ENCODE measurements at regions not wholly inside any gene's neighbourhood (a gene's known extent, or its start where the extent isn't known, plus 50 kb on each side); places are given as distances from the start of the nearest gene placed in this dataset.
"Not testable (repeated sequence)": the region's sequence is repeated elsewhere in the genome, so short reads cannot be mapped to it uniquely, and the experiment has no call there.

- DNase-seq (ENCODE audit: low read depth) = not testable (repeated sequence)
Measured at GRCh38 chr2:87263868-87264518, 242.3 kb upstream of the PLGLB1 start.

- DNase-seq (ENCODE audit: low read depth) = not testable (repeated sequence)
Measured at GRCh38 chr2:87275192-87275591, 253.5 kb upstream of the PLGLB1 start.

- DNase-seq (ENCODE audit: low read depth) = not testable (repeated sequence)
Measured at GRCh38 chr2:87275974-87276629, 254.5 kb upstream of the PLGLB1 start.

- DNase-seq (ENCODE audit: low read depth) = not testable (repeated sequence)
Measured at GRCh38 chr2:87276673-87277072, 255.0 kb upstream of the PLGLB1 start.

GRCh38 chr2:87277734-87278133, 256.1 kb upstream of the PLGLB1 start:
- DNase-seq (ENCODE audit: low read depth) = not testable (repeated sequence)

GRCh38 chr2:87280596-87281355, 259.1 kb upstream of the PLGLB1 start:
- DNase-seq (ENCODE audit: low read depth) = not testable (repeated sequence)

GRCh38 chr2:87283735-87284470, 262.3 kb upstream of the PLGLB1 start:
- DNase-seq (ENCODE audit: low read depth) = not testable (repeated sequence)

- not testable (repeated sequence) for DNase-seq (ENCODE audit: low read depth)
Measured at GRCh38 chr2:87284471-87284772, 262.8 kb upstream of the PLGLB1 start.

GRCh38 chr2:87285139-87285538, 263.5 kb upstream of the PLGLB1 start:
- not testable (repeated sequence) for DNase-seq (ENCODE audit: low read depth)

- not testable (repeated sequence) for DNase-seq (ENCODE audit: low read depth)
Measured at GRCh38 chr2:87290566-87291307, 269.1 kb upstream of the PLGLB1 start.

- DNase-seq (ENCODE audit: low read depth) = not testable (repeated sequence)
Measured at GRCh38 chr2:87291400-87292200, 270.0 kb upstream of the PLGLB1 start.

- DNase-seq (ENCODE audit: low read depth) = not testable (repeated sequence)
Measured at GRCh38 chr2:87293931-87294594, 272.4 kb upstream of the PLGLB1 start.

- DNase-seq (ENCODE audit: low read depth) = not testable (repeated sequence)
Measured at GRCh38 chr2:87295135-87295534, 273.5 kb upstream of the PLGLB1 start.

GRCh38 chr2:87301349-87301748, 279.7 kb upstream of the PLGLB1 start:
- not testable (repeated sequence) for DNase-seq (ENCODE audit: low read depth)

- not testable (repeated sequence) for DNase-seq (ENCODE audit: low read depth)
Measured at GRCh38 chr2:87301871-87302270, 280.2 kb upstream of the PLGLB1 start.

GRCh38 chr2:87308621-87309020, 287.0 kb upstream of the PLGLB1 start:
- DNase-seq (ENCODE audit: low read depth) = not testable (repeated sequence)

GRCh38 chr2:87309785-87310184, 288.1 kb upstream of the PLGLB1 start:
- DNase-seq (ENCODE audit: low read depth) = not testable (repeated sequence)

GRCh38 chr2:87311896-87312441, 290.3 kb upstream of the PLGLB1 start:
- DNase-seq (ENCODE audit: low read depth) = not testable (repeated sequence)

- DNase-seq (ENCODE audit: low read depth) = not testable (repeated sequence)
Measured at GRCh38 chr2:87314622-87315021, 293.0 kb upstream of the PLGLB1 start.
